Keratinocyte (primary cell): ENCODE measurements at regions not wholly inside any gene's neighbourhood (a gene's known extent, or its start where the extent isn't known, plus 50 kb on each side); places are given as distances from the start of the nearest gene placed in this dataset.

Source experiments
- DNase-seq: peaks from one replicate; pipeline ENCODE4 v3.0.0-alpha.2; 2011; ENCODE audit warnings: low read depth, missing footprints, low spot score
- FAIRE-seq: peaks from 2 replicates; lab custom pipeline; 2011; peaks lifted over from hg19 to GRCh38; lab: Jason Lieb, UNC
- H2AFZ ChIP-seq: 2 replicates; pipeline ENCODE4 v1.6.0; 2012; ENCODE audit warnings: low read length, control low read depth, inconsistent platforms; ENCODE audit not compliant: control insufficient read depth
- H3K27ac ChIP-seq: 2 replicates; pipeline ENCODE4 v1.5.1; 2011; ENCODE audit warnings: low read length; ENCODE audit not compliant: control insufficient read depth, insufficient read depth
- H3K27me3 ChIP-seq: 3 replicates; pipeline ENCODE4 v1.6.0; 2011; ENCODE audit warnings: low read length; ENCODE audit not compliant: control insufficient read depth, insufficient read depth; ENCODE audit errors: extremely low read depth
- H3K36me3 ChIP-seq, 2 experiments: 2 replicates in 1 of 2; 3 replicates in 1 of 2; pipeline ENCODE4 v1.5.1; 2011; ENCODE audit warnings: low read length in 2 of 2, mild to moderate bottlenecking in 1 of 2; ENCODE audit not compliant: control insufficient read depth in 2 of 2, insufficient read depth in 2 of 2; ENCODE audit errors: extremely low read depth in 1 of 2
- H3K4me1 ChIP-seq: 3 replicates; pipeline ENCODE4 v1.5.1; 2011; ENCODE audit warnings: low read length; ENCODE audit not compliant: control insufficient read depth, insufficient read depth; ENCODE audit errors: extremely low read depth
- H3K4me2 ChIP-seq: 3 replicates; pipeline ENCODE4 v1.6.0; 2011; ENCODE audit warnings: low read depth, low read length; ENCODE audit not compliant: control insufficient read depth, insufficient read depth; ENCODE audit errors: extremely low read depth
- H3K4me3 ChIP-seq, 3 experiments: fragments of 200-600 bp in 1 of 3; sonication (generic) in 1 of 3; 2 replicates in 2 of 3; 3 replicates in 1 of 3; pipeline ENCODE4 v1.5.1; 2011 to 2016; ENCODE audit warnings: low read length in 3 of 3, mild to moderate bottlenecking in 3 of 3, control low read depth in 2 of 3, inconsistent platforms in 1 of 3, low read depth in 1 of 3, mixed read lengths in 1 of 3, mixed run types in 1 of 3, moderate library complexity in 1 of 3; ENCODE audit not compliant: control insufficient read depth in 2 of 3, insufficient read depth in 2 of 3; ENCODE audit errors: extremely low read depth in 1 of 3
- H3K79me2 ChIP-seq: 2 replicates; pipeline ENCODE4 v1.6.0; 2012; ENCODE audit warnings: low read length; ENCODE audit not compliant: control insufficient read depth, insufficient read depth
- H3K9ac ChIP-seq: 3 replicates; pipeline ENCODE4 v1.6.0; 2011; ENCODE audit warnings: low read length; ENCODE audit not compliant: control insufficient read depth, insufficient read depth; ENCODE audit errors: extremely low read depth
- H3K9me1 ChIP-seq: 3 replicates; pipeline ENCODE4 v1.6.0; 2011; ENCODE audit warnings: low read length; ENCODE audit not compliant: control insufficient read depth, insufficient read depth; ENCODE audit errors: extremely low read depth
- H3K9me3 ChIP-seq: 2 replicates; pipeline ENCODE4 v1.5.1; 2012; ENCODE audit warnings: low read depth, low read length; ENCODE audit not compliant: control insufficient read depth
- H4K20me1 ChIP-seq: 3 replicates; pipeline ENCODE4 v1.6.0; 2011; ENCODE audit warnings: low read length; ENCODE audit not compliant: control insufficient read depth, insufficient read depth; ENCODE audit errors: extremely low read depth
- CTCF ChIP-seq, 3 experiments: IDR thresholded peaks in 1 of 3; conservative IDR thresholded peaks in 1 of 3; optimal IDR thresholded peaks in 1 of 3; 2 replicates in 2 of 3; 3 replicates in 1 of 3; pipeline versions ENCODE3 to v1.5.1; 2011; ENCODE audit warnings: low read length in 3 of 3, mild to moderate bottlenecking in 3 of 3, moderate library complexity in 2 of 3, control low read depth in 1 of 3, inconsistent platforms in 1 of 3; ENCODE audit not compliant: insufficient read depth in 2 of 3; ENCODE audit errors: extremely low read depth in 1 of 3
- EZH2 ChIP-seq: IDR thresholded peaks from one replicate; pipeline ENCODE4 v1.6.1; 2012; ENCODE audit warnings: inconsistent platforms, mild to moderate bottlenecking, low read length, moderate library complexity
- dilution Hi-C: fragments of 300-500 bp; cut with MboI; formaldehyde crosslinking; loops from one replicate; pipeline ENCODE4 v1.7.0; 2020; ENCODE audit warnings: low sequenced_read_pairs; ENCODE audit not compliant: extremely low pct_ligation_motif_present

DNA sequence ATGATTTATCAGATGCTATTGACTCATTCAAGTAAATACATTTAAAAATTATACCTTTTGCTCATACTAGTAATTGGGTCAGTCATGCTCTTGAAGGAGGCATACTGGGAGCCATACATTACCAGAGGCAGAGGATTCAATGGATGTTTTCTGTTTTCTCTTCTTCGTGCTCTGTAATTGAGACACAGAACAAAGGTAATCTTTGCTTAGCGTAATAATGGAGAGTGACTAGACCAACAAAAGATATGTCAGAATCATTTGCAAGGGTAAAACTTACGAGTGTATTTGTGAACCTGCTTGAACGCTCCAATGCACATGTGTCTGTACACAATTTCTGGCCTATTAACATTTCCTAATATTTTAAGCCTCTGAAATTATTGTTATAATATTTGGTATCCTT lies 296.4 kb downstream of the FOXG1 start:
- Histone ChIP-seq H3K9me3 (no peaks in the 10 kb centered on the region), H3K4me1 (no peaks in the 10 kb centered on the region), H3K27me3 (no peaks in the 10 kb centered on the region), H4K20me1 (no peaks in the 10 kb centered on the region), H3K9ac (no peak overlapping the region), H3K36me3 (no peaks in the 10 kb centered on the region), H2AFZ (no peak overlapping the region), H3K4me3 (no peak overlapping the region), H3K4me2 (no peak overlapping the region), H3K9me1 (no peaks in the 10 kb centered on the region), H3K79me2 (no peaks in the 10 kb centered on the region), H3K27ac (no peak overlapping the region)
- FAIRE-seq (no peak), DNase-seq (no peak)
- TF ChIP-seq CTCF (optimal IDR thresholded peaks at IDR 0.05 in 1 of 3, IDR thresholded peaks at IDR 0.05 in 1 of 3, conservative IDR thresholded peaks at IDR 0.05 in 1 of 3; ENCODE audit: extremely low read depth in 1 of 3, insufficient read depth in 2 of 3, low read length in 3 of 3) (no peak), EZH2 (no peak)
- dilution Hi-C loops, result no loop called here

DNA sequence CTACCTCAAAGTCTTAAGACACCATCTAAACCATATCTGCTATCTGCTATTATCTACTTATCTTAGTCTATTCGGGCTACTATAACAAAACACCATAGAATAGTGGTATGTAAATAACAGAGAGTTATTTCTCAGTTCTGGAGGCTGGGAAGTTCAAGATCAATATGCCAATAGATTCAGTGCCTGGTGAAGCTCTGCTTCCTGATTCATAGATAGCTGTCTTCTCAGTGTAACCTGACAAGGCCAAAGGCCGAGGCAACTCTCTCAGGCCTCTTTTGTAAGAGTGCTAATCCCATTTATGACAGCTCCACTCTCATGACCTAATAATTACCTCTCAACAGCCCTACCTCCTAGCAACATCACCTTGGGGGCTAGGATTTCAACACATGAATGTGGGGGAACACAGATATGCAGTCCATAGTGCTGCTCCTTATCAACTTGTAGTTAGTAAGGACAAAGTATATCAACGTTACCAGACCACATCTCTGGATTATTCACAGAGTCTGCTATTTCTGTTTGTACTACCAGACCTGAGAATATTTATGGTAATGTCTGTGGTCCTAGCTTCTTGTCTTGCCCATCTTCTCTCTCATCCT lies 297.8 kb downstream of the FOXG1 start:
- Histone ChIP-seq H3K36me3 (no peaks in the 10 kb centered on the region), H3K4me1 (no peaks in the 10 kb centered on the region), H3K79me2 (no peaks in the 10 kb centered on the region), H4K20me1 (no peaks in the 10 kb centered on the region), H3K4me2 (no peak overlapping the region), H3K9me3 (no peaks in the 10 kb centered on the region), H3K9ac (no peak overlapping the region), H3K27ac (no peak overlapping the region), H3K27me3 (no peaks in the 10 kb centered on the region), H2AFZ (no peak overlapping the region), H3K4me3 (no peak overlapping the region), H3K9me1 (no peaks in the 10 kb centered on the region)
- no peak for FAIRE-seq
- no peak for DNase-seq
- dilution Hi-C loops, result no loop called here
- TF ChIP-seq EZH2, result no peak
- no peak for TF ChIP-seq CTCF (optimal IDR thresholded peaks at IDR 0.05 in 1 of 3, IDR thresholded peaks at IDR 0.05 in 1 of 3, conservative IDR thresholded peaks at IDR 0.05 in 1 of 3; ENCODE audit: extremely low read depth in 1 of 3, insufficient read depth in 2 of 3, low read length in 3 of 3)
